ENCODE measurements at regions not wholly inside any gene's neighbourhood (a gene's known extent, or its start where the extent isn't known, plus 50 kb on each side); places are given as distances from the start of the nearest gene placed in this dataset.

DNA sequence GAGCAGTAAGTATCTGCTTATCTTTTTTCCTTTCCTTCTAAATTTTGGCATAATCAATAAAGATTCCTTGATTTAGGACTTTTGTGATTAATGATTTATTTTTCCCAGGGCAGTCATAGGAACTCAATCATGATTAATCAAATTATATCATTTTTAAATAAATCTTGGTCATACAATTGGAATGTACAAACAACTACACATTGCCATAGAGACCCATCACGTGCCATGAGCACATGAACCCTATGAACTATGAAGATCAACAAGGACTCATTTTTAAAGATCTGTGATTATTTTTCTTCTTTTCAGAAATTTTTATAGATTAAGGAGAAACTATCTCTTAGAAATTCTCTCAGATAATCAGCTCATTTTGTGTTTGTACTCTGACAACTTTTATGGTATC, 622.4 kb downstream of the BCKDHB start:
- TF ChIP-seq POLR2AphosphoS5 (IDR thresholded peaks at IDR 0.05; ENCODE audit: low read depth, low read length) = no peak
- TF ChIP-seq, protein P1, sequence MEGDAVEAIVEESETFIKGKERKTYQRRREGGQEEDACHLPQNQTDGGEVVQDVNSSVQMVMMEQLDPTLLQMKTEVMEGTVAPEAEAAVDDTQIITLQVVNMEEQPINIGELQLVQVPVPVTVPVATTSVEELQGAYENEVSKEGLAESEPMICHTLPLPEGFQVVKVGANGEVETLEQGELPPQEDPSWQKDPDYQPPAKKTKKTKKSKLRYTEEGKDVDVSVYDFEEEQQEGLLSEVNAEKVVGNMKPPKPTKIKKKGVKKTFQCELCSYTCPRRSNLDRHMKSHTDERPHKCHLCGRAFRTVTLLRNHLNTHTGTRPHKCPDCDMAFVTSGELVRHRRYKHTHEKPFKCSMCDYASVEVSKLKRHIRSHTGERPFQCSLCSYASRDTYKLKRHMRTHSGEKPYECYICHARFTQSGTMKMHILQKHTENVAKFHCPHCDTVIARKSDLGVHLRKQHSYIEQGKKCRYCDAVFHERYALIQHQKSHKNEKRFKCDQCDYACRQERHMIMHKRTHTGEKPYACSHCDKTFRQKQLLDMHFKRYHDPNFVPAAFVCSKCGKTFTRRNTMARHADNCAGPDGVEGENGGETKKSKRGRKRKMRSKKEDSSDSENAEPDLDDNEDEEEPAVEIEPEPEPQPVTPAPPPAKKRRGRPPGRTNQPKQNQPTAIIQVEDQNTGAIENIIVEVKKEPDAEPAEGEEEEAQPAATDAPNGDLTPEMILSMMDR (IDR thresholded peaks at IDR 0.05) = no peak
- no peak for TF ChIP-seq SIN3A (IDR thresholded peaks at IDR 0.05; ENCODE audit: borderline replicate concordance, insufficient read depth, low read depth, low read length)
- TF ChIP-seq, protein P2, sequence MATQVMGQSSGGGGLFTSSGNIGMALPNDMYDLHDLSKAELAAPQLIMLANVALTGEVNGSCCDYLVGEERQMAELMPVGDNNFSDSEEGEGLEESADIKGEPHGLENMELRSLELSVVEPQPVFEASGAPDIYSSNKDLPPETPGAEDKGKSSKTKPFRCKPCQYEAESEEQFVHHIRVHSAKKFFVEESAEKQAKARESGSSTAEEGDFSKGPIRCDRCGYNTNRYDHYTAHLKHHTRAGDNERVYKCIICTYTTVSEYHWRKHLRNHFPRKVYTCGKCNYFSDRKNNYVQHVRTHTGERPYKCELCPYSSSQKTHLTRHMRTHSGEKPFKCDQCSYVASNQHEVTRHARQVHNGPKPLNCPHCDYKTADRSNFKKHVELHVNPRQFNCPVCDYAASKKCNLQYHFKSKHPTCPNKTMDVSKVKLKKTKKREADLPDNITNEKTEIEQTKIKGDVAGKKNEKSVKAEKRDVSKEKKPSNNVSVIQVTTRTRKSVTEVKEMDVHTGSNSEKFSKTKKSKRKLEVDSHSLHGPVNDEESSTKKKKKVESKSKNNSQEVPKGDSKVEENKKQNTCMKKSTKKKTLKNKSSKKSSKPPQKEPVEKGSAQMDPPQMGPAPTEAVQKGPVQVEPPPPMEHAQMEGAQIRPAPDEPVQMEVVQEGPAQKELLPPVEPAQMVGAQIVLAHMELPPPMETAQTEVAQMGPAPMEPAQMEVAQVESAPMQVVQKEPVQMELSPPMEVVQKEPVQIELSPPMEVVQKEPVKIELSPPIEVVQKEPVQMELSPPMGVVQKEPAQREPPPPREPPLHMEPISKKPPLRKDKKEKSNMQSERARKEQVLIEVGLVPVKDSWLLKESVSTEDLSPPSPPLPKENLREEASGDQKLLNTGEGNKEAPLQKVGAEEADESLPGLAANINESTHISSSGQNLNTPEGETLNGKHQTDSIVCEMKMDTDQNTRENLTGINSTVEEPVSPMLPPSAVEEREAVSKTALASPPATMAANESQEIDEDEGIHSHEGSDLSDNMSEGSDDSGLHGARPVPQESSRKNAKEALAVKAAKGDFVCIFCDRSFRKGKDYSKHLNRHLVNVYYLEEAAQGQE (IDR thresholded peaks at IDR 0.05; ENCODE audit: insufficient read depth in 1 of 2, low read depth in 2 of 2, low read length in 1 of 2) = no peak
